Testis (tissue), 2 donors: ENCODE measurements at regions not wholly inside any gene's neighbourhood (a gene's known extent, or its start where the extent isn't known, plus 50 kb on each side); places are given as distances from the start of the nearest gene placed in this dataset.

Experiments used
- CTCF ChIP-seq, 3 experiments: fragments of 450-650 bp in 2 of 3; fragments of 200-600 bp in 1 of 3; sonication (generic) in 1 of 3; IDR thresholded peaks; one replicate each; pipeline ENCODE4 v1.5.1; 2016 to 2019; ENCODE audit warnings: antibody characterized with exemption in 3 of 3, mild to moderate bottlenecking in 2 of 3, moderate library complexity in 1 of 3
- POLR2A ChIP-seq: fragments of 450-650 bp; IDR thresholded peaks from one replicate; pipeline ENCODE4 v1.6.1; 2017; ENCODE audit warnings: antibody characterized with exemption, mild to moderate bottlenecking, moderate library complexity

DNA sequence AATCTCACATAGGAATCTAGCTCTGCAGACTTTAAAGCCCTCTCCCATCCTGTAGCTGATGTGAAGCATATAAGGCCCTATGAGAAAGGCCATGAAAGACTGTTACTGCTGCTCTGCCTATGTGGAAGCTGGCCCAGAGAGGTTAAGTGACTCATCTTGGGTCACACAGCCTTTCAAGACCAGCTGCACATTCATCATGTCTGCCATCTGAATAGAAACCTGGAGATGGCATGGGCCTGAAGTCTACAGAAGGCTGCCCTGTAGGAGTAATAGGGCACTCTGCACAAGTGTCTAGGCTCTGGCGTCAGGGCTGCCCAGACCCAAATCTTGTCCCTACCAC lies 59.4 kb upstream of the COL13A1 start:
- TF ChIP-seq CTCF (IDR thresholded peaks at IDR 0.05) (no peak), POLR2A (no peak)
